ENCODE measurements at regions not wholly inside any gene's neighbourhood (a gene's known extent, or its start where the extent isn't known, plus 50 kb on each side); places are given as distances from the start of the nearest gene placed in this dataset.

GRCh38 chrX:128105659-128106058, 53.5 kb upstream of the ACTRT1 start:
- no peak for DNase-seq (ENCODE audit: low read depth, low spot score)

More at GRCh38 chrX:128105659-128106058, 53.5 kb upstream of the ACTRT1 start:
- H3K27ac ChIP-seq: no peak overlapping the region
